Osteocyte (in vitro differentiated cells): ENCODE measurements at regions not wholly inside any gene's neighbourhood (a gene's known extent, or its start where the extent isn't known, plus 50 kb on each side); places are given as distances from the start of the nearest gene placed in this dataset.

Source experiments
- DNase-seq: peaks from one replicate; pipeline ENCODE4 v3.0.0; 2021; ENCODE audit warnings: mixed read lengths; ENCODE audit not compliant: unreplicated experiment; ENCODE audit errors: extremely low spot score
- H3K27ac Mint-ChIP-seq: one replicate; pipeline ENCODE4 v1.8.0; 2021; ENCODE audit warnings: mild to moderate bottlenecking, mixed read lengths; ENCODE audit not compliant: unreplicated experiment
- H3K27me3 Mint-ChIP-seq: one replicate; pipeline ENCODE4 v1.8.0; 2021; ENCODE audit warnings: mixed read lengths; ENCODE audit not compliant: unreplicated experiment
- H3K36me3 Mint-ChIP-seq: one replicate; pipeline ENCODE4 v1.8.0; 2021; ENCODE audit warnings: mixed read lengths; ENCODE audit not compliant: unreplicated experiment
- H3K4me1 Mint-ChIP-seq: one replicate; pipeline ENCODE4 v1.8.0; 2021; ENCODE audit warnings: mixed read lengths; ENCODE audit not compliant: unreplicated experiment
- H3K4me3 Mint-ChIP-seq: one replicate; pipeline ENCODE4 v1.8.0; 2021; ENCODE audit warnings: mild to moderate bottlenecking, moderate library complexity, mixed read lengths; ENCODE audit not compliant: unreplicated experiment
- H3K9me3 Mint-ChIP-seq: one replicate; pipeline ENCODE4 v1.8.0; 2021; ENCODE audit warnings: mixed read lengths; ENCODE audit not compliant: unreplicated experiment
- TF ChIP-seq, protein P1 (sequence below): fragments of 200-600 bp; sonication (generic); IDR thresholded peaks from 2 replicates; pipeline ENCODE4 v1.5.0; 2021; ENCODE audit warnings: antibody characterized with exemption, mild to moderate bottlenecking, moderate library complexity

DNA sequence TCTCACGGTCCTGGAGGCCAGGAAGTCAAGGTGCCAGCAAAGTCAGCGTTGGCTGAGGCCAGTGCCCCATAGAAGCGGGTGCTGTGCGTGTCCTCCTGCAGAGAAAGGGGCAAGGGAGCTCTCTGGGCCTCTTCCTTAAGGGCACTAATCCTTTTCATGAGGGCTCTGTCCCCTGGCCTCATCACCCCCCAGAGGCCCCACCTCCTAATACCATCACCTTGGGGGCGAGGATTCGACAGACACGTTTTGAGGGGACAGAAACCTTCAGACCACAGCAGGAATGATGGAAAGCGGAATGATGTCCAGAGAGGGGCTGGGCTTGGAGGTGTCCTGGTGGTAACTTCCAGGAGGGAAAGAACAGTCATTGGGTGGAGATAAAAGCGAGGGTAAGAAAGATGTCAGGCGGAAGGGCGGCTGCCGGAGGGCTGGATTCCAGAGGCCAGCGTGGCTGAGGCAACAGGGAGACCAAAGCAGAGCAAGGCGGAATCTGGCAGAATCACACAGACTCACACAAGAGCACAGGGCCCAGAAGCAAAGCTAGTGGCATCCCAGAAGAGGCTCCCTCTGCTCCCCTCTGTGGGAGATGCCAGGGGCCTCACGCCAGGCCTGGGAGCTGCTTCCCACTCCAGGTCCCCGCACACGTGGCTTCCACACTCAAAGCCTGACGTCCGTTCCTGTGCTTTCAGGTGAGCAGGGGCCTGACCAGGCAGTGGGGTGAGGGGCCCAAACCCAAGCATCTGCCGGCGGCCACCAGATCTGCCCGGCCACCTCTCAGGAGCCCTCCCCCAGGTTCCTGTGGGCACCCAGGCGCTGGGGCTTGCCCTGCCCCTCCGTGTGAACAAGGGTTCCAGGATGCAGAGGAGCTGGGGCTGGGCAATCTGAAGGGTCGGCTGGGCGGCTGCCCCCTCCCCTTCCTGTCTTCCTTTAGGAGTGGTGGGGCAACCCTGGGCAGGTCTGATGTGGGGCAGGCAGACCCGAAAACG is 784.5 kb downstream of the BRD1 start:
- H3K4me1 Mint-ChIP-seq, result peaks cover 9% of the 10 kb centered on the region
- H3K9me3 Mint-ChIP-seq, result no peaks in the 10 kb centered on the region
- TF ChIP-seq, protein P1, sequence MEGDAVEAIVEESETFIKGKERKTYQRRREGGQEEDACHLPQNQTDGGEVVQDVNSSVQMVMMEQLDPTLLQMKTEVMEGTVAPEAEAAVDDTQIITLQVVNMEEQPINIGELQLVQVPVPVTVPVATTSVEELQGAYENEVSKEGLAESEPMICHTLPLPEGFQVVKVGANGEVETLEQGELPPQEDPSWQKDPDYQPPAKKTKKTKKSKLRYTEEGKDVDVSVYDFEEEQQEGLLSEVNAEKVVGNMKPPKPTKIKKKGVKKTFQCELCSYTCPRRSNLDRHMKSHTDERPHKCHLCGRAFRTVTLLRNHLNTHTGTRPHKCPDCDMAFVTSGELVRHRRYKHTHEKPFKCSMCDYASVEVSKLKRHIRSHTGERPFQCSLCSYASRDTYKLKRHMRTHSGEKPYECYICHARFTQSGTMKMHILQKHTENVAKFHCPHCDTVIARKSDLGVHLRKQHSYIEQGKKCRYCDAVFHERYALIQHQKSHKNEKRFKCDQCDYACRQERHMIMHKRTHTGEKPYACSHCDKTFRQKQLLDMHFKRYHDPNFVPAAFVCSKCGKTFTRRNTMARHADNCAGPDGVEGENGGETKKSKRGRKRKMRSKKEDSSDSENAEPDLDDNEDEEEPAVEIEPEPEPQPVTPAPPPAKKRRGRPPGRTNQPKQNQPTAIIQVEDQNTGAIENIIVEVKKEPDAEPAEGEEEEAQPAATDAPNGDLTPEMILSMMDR, result no peak
- no peaks in the 10 kb centered on the region for H3K27me3 Mint-ChIP-seq
- H3K27ac Mint-ChIP-seq, result no peak overlapping the region
- no peak overlapping the region for H3K4me3 Mint-ChIP-seq
- no peaks in the 10 kb centered on the region for H3K36me3 Mint-ChIP-seq
- no peak for DNase-seq

DNA sequence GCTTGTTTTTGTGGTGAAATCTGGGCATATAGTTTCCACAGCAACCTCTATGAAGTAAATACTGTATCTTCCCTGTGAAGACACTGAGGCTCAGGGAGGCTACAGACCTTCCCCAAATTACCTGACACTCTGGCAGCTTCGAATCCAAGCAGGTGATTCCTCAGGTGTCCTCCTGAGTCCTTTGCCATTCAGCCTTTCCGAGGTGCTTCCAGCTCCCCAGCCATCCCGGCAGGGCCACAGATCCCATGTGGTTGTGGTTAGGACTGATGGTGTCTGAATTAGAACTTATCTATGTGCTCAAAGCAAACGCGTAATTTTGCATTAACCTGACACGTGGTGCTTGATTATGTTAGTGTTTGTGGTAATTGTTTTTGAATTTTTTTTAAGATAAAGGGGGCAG is 785.6 kb downstream of the BRD1 start:
- TF ChIP-seq, protein P1, result no peak
- peaks cover 3% of the 10 kb centered on the region for H3K4me1 Mint-ChIP-seq
- H3K4me3 Mint-ChIP-seq, result no peak overlapping the region
- no peak overlapping the region for H3K27ac Mint-ChIP-seq
- H3K9me3 Mint-ChIP-seq, result no peaks in the 10 kb centered on the region
- no peaks in the 10 kb centered on the region for H3K27me3 Mint-ChIP-seq
- no peaks in the 10 kb centered on the region for H3K36me3 Mint-ChIP-seq
- no peak for DNase-seq

DNA sequence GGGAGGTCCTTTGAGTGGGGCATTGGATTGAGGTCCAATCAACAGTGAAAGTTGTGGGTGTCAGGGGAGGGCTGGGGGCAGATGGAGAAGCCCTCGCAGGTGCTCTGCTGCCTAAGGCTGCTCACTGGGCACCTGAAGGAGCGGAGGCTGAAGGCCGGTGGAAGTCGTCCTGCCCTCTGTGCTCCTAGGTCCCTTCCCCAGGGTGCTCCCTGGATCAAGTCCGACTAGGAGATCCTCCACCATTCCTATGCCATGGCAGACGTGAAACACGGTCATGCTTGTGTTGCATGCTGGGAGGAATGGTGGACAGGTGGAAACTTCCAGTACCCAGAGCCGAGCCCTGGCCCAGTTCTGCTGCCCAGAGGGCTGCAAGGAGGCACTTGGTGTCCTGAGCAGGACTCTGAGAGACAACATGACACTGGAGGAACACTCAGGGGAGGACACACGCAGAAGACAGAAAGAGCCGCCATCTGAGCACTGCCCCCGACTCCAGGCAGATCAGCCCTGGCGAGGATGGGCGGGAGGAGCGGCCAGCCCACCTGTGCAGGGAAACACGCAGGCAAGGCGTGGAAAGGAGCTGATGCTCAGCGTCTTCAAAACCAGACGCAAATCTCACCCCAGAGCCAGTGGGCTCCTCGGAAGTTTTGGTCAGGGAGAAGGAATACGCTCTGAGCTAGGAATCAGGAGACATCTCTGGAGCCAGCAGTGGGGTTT is 786.8 kb downstream of the BRD1 start:
- H3K27me3 Mint-ChIP-seq, result no peaks in the 10 kb centered on the region
- TF ChIP-seq, protein P1, result no peak
- H3K9me3 Mint-ChIP-seq, result no peaks in the 10 kb centered on the region
- DNase-seq, result no peak
- no peaks in the 10 kb centered on the region for H3K4me1 Mint-ChIP-seq
- no peak overlapping the region for H3K27ac Mint-ChIP-seq
- H3K4me3 Mint-ChIP-seq, result no peak overlapping the region
- H3K36me3 Mint-ChIP-seq, result no peaks in the 10 kb centered on the region

- H3K27me3 Mint-ChIP-seq, result no peaks in the 10 kb centered on the region
- TF ChIP-seq, protein P1, result no peak
- no peak for DNase-seq
- H3K4me3 Mint-ChIP-seq, result no peak overlapping the region
- H3K36me3 Mint-ChIP-seq, result no peaks in the 10 kb centered on the region
- no peak overlapping the region for H3K27ac Mint-ChIP-seq
- no peaks in the 10 kb centered on the region for H3K9me3 Mint-ChIP-seq
- no peaks in the 10 kb centered on the region for H3K4me1 Mint-ChIP-seq
Measured at GRCh38 chr22:49040111-49040510, 787.6 kb downstream of the BRD1 start.

DNA sequence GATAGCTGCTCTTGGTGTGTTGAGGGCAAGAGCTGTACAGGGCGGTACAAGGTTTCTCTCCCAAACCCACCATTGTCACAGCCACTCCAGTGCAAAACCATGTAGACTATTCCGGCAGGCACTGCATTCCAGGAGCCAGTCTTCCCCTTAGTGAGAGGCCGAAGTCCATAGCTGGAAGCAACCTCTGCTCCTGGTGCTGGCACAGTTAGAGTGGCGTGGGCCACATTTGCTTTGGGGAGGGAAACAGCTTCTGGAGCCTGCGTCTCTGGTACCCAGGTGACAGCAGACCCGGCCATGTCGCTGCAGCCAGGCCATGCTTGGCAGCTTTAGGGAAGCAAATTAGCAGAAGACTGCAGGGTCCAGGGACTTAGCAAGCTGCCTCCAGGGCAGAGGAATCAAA is 788.0 kb downstream of the BRD1 start:
- TF ChIP-seq, protein P1, result no peak
- H3K36me3 Mint-ChIP-seq, result no peaks in the 10 kb centered on the region
- DNase-seq, result no peak
- H3K4me1 Mint-ChIP-seq, result no peaks in the 10 kb centered on the region
- H3K27me3 Mint-ChIP-seq, result no peaks in the 10 kb centered on the region
- no peak overlapping the region for H3K27ac Mint-ChIP-seq
- no peaks in the 10 kb centered on the region for H3K9me3 Mint-ChIP-seq
- H3K4me3 Mint-ChIP-seq, result no peak overlapping the region
